GM18951 (cell line): ENCODE measurements at regions not wholly inside any gene's neighbourhood (a gene's known extent, or its start where the extent isn't known, plus 50 kb on each side); places are given as distances from the start of the nearest gene placed in this dataset.

ENCODE experiments used
- POLR2A ChIP-seq: IDR thresholded peaks from 4 replicates; pipeline ENCODE4 v1.6.1; 2011; ENCODE audit warnings: mild to moderate bottlenecking; ENCODE audit not compliant: insufficient read length, insufficient read depth; ENCODE audit errors: extremely low read depth
- in situ Hi-C: fragments of 300-500 bp; cut with MboI; formaldehyde crosslinking; loops from one replicate; pipeline ENCODE4 v1.12.0; 2022; ENCODE audit warnings: low sequenced_read_pairs, mixed read lengths, inconsistent platforms; ENCODE audit not compliant: unreplicated experiment

GRCh38 chr1:22388671-22389450, 62.8 kb upstream of the ZBTB40 start:
- in situ Hi-C loops, result no loop called here
- no peak for TF ChIP-seq POLR2A

GRCh38 chr1:22393587-22393986, 58.1 kb upstream of the ZBTB40 start:
- in situ Hi-C loops, result no loop called here
- no peak for TF ChIP-seq POLR2A

GRCh38 chr1:22398656-22399420, 52.8 kb upstream of the ZBTB40 start:
- TF ChIP-seq POLR2A, result no peak
- in situ Hi-C loops, result no loop called here

- TF ChIP-seq POLR2A, result no peak
- in situ Hi-C loops, result loop anchor here (25.0 kb wide), 1 partner anchor 262 kb away; the partner anchor contains the start of gene WNT4
These were observed 52.1 kb upstream of the ZBTB40 start for GRCh38 chr1:22399421-22400091.
